BJ (cell line): ENCODE measurements at regions not wholly inside any gene's neighbourhood (a gene's known extent, or its start where the extent isn't known, plus 50 kb on each side); places are given as distances from the start of the nearest gene placed in this dataset.
"Not testable (repeated sequence)": the region's sequence is repeated elsewhere in the genome, so short reads cannot be mapped to it uniquely, and the experiment has no call there.

Source experiments
- CTCF ChIA-PET: fragments of 350-600 bp; formaldehyde crosslinking; extraction: SDS; loops from one replicate; lab custom pipeline; 2021; ENCODE audit warnings: antibody characterized with exemption, inconsistent platforms; lab: Yijun Ruan, JAX
- POLR2A ChIA-PET: fragments of 300-600 bp; sonication (Branson Sonifier 250); formaldehyde crosslinking; extraction: SDS; loops from one replicate; lab custom pipeline; 2021; ENCODE audit warnings: antibody characterized with exemption; lab: Charles Lee
- DNase-seq: peaks from one replicate; pipeline ENCODE4 v3.0.0-alpha.2; 2011; ENCODE audit warnings: low read depth
- H3K27me3 ChIP-seq: 2 replicates; pipeline ENCODE4 v1.6.0; 2011; ENCODE audit warnings: low read length; ENCODE audit not compliant: control insufficient read depth, insufficient read depth
- H3K36me3 ChIP-seq: 2 replicates; pipeline ENCODE4 v1.5.1; 2011; ENCODE audit warnings: low read length; ENCODE audit not compliant: control insufficient read depth, insufficient read depth
- H3K4me3 ChIP-seq: 2 replicates; pipeline ENCODE4 v1.5.1; 2011; ENCODE audit warnings: low read depth, mild to moderate bottlenecking, control low read depth, low read length
- TF ChIP-seq, protein P1 (sequence below): IDR thresholded peaks from 2 replicates; pipeline ENCODE4 v1.5.1; 2011; ENCODE audit warnings: low read depth, mild to moderate bottlenecking, control low read depth, inconsistent platforms, low read length, moderate library complexity; ENCODE audit not compliant: insufficient read depth

DNA sequence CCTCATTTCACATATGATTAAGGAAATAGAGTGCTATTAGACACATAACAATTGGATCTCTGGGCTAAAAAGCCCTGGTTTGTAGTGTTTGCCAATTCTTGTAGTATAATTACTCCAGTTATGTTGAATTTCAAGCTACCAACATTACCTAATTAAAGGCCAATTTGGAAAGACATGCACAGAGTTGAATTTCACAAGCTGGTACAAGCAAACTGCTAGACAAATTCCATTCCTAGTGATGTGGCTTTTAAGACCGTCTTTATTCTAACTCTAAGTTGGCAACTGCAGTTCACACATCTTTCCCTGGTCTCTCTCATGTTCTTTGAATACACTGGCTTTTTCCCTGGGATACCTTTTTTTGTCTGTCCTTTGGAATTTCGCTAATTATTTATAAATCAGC, 384.1 kb upstream of the CNTNAP2 start:
- no peak overlapping the region for H3K4me3 ChIP-seq
- ChIA-PET POLR2A (no interaction called here), CTCF (no interaction called here)
- H3K27me3 ChIP-seq: no peaks in the 10 kb centered on the region
- no peaks in the 10 kb centered on the region for H3K36me3 ChIP-seq
- DNase-seq: no peak
- TF ChIP-seq, protein P1, sequence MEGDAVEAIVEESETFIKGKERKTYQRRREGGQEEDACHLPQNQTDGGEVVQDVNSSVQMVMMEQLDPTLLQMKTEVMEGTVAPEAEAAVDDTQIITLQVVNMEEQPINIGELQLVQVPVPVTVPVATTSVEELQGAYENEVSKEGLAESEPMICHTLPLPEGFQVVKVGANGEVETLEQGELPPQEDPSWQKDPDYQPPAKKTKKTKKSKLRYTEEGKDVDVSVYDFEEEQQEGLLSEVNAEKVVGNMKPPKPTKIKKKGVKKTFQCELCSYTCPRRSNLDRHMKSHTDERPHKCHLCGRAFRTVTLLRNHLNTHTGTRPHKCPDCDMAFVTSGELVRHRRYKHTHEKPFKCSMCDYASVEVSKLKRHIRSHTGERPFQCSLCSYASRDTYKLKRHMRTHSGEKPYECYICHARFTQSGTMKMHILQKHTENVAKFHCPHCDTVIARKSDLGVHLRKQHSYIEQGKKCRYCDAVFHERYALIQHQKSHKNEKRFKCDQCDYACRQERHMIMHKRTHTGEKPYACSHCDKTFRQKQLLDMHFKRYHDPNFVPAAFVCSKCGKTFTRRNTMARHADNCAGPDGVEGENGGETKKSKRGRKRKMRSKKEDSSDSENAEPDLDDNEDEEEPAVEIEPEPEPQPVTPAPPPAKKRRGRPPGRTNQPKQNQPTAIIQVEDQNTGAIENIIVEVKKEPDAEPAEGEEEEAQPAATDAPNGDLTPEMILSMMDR: no peak

DNA sequence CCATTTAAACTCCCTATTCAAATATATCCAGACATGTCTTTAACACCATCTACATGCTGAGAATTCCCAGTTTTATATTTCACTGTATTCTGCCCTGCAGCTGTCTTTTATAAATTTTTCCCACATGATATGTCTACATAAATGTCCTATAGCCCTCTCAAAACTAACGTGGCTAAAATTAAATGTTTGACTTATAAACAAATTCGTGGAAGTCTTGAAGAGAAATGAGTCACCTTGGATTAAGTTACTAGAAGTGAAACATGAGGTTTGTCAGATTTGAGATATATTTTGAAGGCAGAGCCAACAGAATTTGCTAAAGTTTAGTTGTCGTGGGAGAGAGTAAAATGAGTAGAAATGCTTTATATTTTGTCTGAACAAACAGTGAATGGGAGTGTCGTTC, 386.9 kb upstream of the CNTNAP2 start:
- H3K4me3 ChIP-seq: no peak overlapping the region
- DNase-seq: no peak
- no peaks in the 10 kb centered on the region for H3K36me3 ChIP-seq
- POLR2A ChIA-PET: no interaction called here
- TF ChIP-seq, protein P1: no peak
- CTCF ChIA-PET: no interaction called here
- no peaks in the 10 kb centered on the region for H3K27me3 ChIP-seq

DNA sequence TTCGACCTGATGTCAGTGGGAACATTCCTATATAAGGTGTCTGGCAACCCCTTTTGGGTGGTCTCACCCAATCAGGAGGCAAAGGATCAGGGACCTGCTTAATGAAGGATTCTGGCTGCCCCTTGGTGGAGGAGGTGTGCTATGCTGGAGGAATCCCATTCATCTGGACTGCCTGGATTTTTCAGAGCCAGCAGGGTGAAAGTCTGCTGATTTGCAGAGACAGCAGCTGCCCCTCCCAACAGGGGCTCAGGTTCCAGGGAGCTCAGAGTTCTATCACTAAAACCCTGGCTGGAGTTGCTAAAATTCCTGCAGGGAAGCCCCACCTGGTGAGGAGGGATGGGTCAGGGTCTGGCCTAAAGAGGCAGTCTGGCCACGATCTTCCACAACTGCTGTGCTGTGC, 398.5 kb upstream of the CNTNAP2 start:
- TF ChIP-seq, protein P1: no peak
- no peaks in the 10 kb centered on the region for H3K36me3 ChIP-seq
- ChIA-PET CTCF (interaction anchor here (0.6 to 0.8 kb wide), 2 partner anchors 9 to 287 kb away, joined by 3 to 4 read pairs; no protein-coding TSS in a partner anchor), POLR2A (no interaction called here)
- no peaks in the 10 kb centered on the region for H3K27me3 ChIP-seq
- no peak overlapping the region for H3K4me3 ChIP-seq
- DNase-seq: no peak

DNA sequence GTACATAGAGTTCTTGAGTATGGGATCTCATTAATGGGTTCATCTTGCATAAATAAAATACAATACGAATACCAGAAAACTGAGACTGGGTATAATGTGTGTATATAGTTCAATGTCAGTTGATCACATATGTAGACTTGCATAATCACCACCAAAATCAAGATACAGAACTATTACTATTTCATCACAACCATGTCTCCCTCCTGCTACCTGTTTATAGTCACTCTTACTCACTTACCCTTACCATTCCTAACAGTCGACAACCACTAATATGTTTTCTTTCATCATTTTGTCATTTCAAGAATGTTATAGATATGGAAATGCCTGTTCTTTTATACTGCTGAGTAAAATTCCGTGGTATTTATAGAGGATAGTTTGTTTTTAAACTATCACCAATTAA, 416.1 kb upstream of the CNTNAP2 start:
- ChIA-PET CTCF (no interaction called here), POLR2A (no interaction called here)
- Histone ChIP-seq H3K36me3 (no peaks in the 10 kb centered on the region), H3K27me3 (no peaks in the 10 kb centered on the region), H3K4me3 (no peak overlapping the region)
- TF ChIP-seq, protein P1: no peak
- DNase-seq: no peak

DNA sequence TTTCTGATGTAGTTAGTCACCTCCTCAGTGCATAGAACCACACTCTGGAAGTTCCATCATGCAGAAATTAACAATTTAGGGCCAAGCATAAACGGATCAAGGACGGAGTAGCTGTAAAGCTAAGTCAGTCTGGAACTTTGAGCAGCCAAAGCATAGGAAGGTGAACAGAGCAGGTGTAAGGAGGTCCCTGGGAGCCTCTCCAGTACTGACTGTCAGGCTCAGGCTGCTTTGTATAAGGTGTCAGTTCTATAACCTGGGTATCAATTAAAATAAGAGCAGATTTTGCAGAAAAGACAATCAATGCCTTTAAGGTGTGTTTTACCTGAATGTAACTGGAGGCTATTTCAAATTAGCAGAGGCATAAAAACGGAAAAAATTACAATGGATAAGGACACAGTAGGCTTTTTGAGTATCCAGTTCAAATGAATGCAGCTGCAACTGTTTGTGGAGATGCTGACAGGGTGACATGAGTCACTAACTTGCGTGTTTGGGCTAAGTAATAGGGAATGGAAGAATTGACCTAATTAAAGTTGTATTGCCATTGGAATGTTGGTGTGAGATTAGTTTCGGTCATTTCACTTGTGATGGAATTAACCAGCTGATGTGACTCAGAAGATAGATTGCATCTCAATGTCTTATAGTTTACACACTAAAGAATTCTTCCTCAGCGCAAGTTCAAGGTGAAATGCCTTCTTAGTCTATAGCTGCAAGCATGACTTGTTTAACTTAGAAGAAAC, 417.9 kb upstream of the CNTNAP2 start:
- no peak for DNase-seq
- TF ChIP-seq, protein P1: no peak
- POLR2A ChIA-PET: no interaction called here

DNA sequence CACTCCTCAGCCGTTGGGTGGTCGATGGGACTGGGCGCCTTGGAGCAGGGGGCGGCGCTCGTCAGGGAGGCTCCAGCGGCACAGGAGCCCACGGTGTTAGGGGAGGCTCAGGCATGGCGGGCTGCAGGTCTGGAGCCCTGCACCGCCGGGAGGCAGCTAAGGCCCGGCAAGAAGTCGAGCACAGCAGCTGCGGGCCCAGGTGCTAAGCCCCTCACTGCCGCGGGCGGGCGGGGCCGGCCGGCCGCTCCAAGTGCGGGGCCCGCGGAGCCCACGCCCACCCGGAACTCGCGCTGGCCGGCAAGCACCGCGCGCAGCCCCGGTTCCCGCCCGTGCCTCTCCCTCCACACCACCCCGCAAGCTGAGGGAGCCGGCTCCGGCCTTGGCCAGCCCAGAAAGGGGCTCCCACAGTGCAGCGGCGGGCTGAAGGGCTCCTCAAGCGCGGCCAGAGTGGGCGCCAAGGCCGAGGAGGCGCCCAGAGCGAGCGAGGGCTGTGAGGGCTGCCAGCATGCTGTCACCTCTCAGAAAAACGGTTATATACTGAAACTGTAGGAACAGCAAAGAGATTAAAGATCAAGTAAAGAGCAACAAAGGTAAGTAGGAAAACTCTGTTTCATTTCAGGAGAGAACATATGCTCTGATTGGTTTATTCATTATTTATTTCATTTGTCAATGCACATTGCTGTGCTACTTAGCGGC, 419.0 kb upstream of the CNTNAP2 start:
- H3K27me3 ChIP-seq, CTCF ChIA-PET, H3K36me3 ChIP-seq, POLR2A ChIA-PET, H3K4me3 ChIP-seq, DNase-seq: not testable (repeated sequence)

More for the DNA sequence above, 417.9 kb upstream of the CNTNAP2 start:
- Histone ChIP-seq H3K36me3 (no peaks in the 10 kb centered on the region), H3K4me3 (no peak overlapping the region), H3K27me3 (no peaks in the 10 kb centered on the region)
- CTCF ChIA-PET: no interaction called here
